ENCODE measurements at regions not wholly inside any gene's neighbourhood (a gene's known extent, or its start where the extent isn't known, plus 50 kb on each side); places are given as distances from the start of the nearest gene placed in this dataset.

DNA sequence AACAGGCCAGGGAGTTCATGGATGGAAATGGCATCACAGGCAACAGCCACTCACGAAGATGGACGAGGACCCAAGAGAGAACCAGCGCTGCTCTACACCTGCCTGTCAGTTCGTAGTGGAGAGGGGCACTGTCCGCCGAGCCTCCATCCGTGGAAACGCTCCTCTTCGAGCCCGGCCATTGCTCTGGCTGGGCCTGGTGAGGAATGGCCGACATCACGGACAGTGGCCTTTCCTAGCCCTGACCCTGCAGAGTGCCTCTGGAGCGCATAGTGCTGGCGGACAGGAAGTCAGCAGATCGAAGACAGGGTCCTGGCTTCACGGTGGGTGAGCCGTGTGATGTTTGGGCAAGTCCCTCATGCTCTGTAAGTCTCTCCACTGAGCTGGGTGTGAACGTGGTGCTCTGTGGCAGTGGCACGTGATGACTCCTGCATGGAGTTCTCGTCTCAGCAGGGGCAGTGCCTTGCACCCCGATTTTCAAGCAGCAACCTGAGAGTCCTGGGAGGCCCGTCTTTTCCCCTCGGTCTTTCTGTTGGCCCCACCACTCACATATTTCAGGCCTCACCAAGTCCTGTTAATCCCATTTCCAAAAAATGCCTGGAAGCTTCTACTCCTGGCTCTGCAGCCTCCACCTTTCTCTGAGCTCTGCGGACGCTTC, 214.4 kb downstream of the ERMARD start:
- no peak for DNase-seq (ENCODE audit: low read depth)

DNA sequence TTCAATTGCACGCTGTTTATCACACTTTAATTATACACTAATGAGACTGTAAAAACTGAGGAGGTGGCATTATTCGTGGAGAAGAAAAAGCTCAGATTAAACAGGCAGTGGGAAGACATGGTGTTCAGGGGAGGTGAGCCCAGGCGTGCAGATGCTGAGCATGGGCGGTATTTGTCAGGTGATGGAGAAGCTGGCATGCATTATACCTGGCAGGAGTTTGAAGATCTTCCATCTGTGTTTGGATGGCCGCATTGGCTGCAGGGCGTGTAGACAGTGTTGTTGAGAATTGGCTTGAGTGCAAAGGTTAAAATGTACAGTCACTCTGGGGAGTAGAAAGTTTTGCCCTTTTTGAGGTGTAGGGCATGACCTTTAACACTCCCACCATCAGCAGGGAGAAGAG, 213.8 kb downstream of the ERMARD start:
- no peak for DNase-seq (ENCODE audit: low read depth)

DNA sequence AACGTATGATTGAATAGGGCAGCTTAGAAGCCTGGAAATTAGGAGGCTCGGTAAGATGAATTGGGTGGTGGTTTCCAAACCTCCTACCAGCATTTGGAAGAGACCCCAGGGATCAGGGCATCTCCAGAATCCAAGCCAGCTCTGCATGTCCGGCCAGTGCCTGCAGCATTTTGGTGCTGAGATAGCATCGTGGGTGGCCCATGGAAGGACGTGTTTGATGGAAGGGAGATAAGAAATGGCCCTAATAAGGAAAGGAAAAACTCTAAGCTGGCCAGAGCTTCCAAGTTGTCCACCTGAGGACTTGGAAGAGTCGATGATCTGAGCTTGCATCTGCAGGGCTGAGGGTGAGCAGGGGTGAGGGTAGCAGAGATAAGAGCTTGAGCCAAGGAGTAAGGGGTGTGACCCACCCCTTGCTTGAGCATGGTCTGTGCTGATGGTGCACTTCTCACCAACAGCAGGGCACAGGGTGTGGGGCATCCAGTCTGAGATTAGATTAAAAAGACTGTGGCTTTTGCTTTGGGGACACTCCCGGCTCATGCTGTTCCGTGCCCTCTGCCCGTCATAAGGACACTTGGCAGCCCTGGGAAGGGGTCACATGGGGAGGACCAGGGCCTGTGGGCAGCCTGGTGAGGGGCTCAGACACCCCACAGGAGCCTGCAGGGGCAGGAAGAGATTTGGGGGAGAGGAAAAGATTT, 213.2 kb downstream of the ERMARD start:
- no peak for DNase-seq (ENCODE audit: low read depth)

DNA sequence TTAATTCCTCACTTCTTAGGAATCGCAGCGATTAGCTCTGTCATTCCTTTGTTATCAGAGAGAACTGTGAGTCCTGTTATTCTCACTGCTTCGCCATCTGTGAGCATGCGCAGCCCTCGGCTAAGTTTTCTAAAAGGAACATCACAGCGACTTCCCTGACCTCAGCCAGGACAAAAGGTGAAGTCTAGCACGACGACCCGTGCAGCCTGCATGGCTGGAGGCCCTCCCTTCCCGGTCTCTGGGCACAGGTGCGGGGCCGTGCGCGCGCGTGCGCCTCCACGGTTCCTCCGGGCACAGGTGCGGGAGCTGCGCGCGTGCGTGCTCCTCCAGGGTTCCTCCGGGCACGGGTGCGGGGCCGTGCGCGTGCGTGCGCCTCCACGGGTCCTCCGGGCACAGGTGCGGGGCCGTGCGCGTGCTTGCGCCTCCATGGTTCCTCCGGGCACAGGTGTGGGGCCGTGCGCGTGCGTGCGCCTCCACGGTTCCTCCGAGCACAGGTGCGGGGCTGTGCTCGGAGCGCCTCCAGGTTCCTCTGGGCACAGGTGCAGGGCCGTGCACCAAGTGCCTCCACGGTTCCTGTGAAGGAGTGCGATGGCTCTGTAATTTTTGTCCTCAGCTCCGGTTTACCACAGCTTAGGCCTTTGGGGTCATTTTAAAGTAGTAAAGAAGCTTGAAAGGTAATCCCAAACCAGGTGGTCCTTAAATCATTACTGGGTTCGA, 212.3 kb downstream of the ERMARD start:
- no peak for DNase-seq (ENCODE audit: low read depth)

DNA sequence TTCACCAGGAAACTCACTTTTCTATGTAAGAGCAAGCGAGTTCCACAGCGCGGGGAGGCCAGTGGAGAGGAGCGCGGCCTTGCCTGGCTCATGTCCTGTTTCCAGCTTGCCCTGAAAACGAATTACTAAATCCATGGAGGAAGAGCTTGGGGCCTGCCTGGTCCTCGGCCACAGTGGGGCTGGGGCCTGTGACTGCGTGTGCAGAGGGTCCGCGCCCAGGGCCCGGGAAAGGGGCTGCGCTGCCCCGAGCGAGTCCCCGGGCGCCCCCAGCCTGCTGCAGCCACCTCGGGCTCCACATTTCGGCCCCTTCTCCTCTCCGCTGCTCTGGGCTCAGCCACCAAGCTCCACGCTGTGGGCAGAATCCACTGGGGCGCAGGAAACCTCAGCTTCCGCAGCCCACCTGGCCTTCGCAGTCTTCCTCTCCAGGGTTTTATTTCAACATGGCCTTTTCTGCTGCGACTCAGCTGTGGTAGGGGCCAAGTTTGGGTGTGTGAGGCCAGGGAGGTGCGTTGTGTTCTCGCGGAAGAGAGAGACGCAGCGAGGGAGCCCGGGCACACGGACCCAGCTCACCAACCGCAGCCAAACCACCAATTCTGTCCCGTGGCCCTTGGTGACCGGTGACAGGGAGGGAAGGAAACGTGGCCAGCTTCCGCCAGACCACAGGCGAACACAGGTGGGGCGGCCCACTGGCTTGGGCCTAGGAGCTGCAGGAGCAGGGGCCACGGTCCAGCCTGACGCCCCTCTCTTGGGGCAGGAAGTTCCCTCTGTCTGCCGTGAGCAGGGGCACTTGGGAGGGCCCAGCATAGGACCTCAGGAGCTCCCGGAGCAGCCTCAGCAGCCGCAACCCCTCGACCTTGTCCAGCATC, 211.4 kb downstream of the ERMARD start:
- DNase-seq (ENCODE audit: low read depth) = no peak

DNA sequence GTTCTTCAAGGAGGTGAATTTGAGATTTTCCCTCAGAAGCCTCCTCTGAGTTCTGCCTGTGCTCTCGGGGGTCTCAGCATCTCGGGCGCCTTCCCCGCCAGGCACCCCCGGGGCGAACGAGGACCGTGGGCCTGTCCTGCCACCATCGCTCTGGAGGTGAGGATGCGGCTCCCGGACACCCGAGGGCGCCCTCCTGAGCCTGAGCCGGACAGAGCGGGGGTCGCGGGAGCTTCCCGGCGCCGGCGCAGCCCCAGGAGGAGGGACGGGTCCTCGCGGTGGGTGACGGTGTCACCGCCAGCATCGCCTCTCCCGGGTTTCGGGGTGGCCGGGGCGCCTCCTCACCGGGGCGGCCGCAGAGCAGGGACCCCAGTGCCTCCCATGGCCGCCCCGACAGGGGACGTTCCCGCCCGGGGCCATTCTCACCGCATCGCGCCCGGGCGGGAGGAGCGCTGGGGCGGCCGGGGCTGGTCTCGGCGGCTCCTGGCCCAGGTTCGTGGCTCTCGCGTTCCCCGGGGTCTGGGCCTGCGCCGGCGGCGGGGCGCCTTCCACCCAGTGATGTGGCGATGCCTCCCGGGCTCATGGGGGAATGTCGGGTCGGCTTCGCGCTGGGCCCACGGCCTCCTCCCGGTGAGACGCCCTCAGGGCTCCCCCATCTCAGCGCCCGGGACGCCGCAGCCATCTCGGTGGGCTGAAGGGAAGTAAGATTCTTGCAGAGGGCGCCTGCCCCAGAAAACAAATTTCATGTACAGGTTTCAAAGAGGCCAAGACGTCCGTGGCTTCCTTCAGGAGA, 210.5 kb downstream of the ERMARD start:
- no peak for DNase-seq (ENCODE audit: low read depth)

DNA sequence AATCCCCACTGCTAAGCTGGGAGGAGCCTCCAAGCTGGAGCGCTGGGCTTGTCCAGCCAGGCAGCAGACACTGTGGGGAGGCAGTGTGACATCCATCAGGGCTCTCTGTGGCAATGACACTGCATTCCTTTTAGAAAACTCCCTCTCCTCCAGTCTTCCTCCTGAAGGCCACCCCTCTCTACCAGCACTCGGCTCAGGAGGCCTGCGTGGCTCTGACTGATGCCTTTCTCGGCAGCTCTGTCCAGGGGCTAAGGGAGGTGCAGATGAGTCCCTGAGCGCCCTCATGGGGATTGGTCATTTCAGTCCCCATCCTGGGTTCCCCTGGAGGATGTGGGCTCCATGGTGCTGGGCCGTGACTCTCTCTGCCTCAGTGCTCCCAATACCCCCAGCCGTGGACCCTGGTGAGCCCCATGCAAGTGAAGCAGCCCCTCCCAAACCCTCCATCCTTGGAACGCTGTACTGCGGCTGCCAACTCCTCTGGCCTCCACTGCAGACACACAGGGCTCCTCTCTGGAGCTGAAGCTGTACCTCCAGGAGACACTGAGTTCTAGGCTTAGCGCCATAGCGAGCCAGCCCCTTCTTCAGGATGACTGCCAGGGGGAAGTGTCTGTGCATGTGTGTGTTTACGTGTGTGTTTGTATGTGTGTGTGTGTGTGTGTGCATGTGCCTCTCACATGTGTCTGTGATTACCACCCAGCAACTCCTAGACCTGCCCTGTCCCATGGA, 209.6 kb downstream of the ERMARD start:
- DNase-seq (ENCODE audit: low read depth) = no peak

DNA sequence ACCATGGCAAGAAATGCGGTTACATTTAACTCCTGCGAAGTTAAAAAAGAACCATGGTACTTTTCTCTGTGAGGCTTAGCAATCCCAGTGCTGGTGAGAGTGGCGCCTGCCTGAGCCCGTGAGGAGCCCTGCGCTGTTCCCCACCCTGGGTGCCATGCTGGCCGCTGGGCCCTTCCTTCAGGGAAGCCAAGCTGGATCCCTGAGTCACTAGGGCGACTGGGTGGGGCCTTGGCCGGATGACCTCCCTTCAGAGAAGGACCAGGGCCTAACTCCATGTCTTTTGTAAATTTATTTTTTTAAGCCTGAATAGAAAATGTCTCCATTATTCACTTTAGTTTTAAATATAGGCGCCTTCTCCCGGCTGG, 209.1 kb downstream of the ERMARD start:
- no peak for DNase-seq (ENCODE audit: low read depth)

DNA sequence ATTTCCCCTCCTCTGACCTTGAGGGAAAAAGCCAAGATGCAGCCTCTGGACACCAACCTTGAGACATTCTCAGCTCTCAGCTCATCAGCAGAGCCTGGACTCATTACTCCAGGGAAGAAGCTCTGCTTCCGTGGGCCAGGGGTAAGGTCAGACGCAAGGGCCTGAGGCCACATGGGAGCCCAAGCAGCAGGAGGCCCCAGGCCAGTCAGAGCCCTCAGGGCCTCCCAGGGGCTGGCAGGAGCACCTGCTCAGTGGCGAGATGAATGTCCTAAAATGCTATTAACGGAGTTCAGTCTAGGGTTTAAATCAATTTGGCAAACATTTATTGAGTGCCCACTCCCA, 208.6 kb downstream of the ERMARD start:
- no peak for DNase-seq (ENCODE audit: low read depth)

DNA sequence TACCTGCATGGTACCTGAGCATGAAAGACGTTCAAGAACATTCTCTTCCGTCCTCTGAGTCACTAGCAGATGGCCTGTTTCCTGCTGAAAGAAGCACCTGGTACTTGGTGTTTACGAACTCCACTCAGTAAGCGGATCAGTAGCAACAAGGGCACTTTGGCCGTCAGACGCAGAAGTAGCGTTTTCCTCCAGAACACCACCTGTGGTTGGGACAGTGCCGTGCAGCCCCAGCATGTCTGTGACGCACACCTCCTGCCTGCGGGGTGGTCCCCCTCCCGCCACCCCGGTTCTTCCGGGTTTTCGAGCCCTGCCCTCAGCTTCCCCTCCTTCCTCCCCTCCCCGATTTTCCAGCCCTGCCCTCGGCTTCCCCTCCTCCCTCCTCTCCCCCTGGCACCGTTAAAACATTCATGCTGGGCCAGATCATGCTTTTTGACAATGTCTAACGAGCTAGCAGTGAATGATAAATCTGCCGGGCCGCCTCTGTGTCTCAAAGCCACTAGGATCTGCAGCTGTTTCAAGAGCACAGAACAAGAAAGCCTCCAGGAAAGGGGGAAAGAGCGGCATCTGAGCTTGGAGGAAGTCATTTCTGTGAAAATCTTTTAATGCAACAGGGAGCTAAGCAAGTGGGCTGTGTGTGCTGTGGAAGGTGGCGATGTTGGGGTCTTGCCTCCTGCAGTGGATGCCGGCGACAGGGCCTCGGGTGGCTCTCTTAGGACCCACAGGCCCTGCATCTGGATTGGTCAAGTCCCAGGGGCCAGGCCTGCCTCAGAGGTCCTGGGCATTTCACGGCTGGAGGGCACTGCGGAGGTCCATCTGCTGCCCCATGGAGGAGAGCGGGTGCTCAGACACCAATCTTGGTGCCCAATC, 207.9 kb downstream of the ERMARD start:
- DNase-seq (ENCODE audit: low read depth) = no peak

DNA sequence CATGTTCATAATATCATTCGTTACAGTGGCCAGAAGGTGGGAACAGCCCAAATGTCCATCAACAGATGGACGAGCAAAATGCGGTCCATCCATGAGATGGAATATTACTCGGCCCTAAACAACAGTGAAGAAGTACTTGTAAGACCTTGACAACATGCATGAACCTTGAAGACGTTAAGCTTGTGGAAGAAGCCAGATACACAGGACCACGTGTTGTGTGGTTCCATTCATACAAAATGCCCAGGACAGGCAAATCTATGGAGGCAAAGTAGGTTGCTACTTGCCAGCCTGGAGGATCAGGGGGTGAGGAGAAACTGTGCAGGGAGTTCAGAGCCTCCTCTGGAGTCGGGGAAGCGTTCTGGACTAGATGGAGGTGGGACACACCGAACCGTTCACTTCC, 207.1 kb downstream of the ERMARD start:
- DNase-seq (ENCODE audit: low read depth) = no peak

DNA sequence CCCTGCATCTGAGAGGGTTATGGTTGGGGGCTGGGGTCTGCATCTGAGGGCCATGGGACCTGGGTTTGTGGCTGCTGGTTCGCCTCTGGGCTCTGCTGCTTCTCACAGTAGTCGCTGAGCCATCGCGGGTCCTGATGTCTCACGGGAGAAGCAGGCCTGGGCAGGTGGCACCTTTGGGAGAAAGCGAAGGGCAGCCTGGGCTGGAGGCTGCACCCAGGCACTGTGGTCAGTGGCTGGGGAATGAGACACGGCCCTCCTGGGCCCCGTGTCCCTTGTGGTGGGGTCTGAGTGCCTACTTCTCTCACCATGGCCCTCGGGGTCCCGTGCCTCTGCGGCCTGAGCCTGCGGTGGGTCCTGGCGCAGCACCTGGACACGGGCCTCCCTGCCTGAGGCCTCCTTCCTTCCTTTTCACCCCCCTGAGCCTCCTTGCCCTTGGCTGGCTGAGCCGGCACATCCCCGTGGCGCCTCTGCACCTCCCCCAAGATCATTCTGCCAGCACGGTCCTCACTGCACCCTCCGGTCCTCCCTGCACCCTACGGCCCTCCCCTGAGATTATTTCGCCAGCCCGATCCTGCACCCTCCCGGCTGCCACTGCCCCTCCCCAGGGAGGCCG, 206.0 kb downstream of the ERMARD start:
- no peak for DNase-seq (ENCODE audit: low read depth)

DNA sequence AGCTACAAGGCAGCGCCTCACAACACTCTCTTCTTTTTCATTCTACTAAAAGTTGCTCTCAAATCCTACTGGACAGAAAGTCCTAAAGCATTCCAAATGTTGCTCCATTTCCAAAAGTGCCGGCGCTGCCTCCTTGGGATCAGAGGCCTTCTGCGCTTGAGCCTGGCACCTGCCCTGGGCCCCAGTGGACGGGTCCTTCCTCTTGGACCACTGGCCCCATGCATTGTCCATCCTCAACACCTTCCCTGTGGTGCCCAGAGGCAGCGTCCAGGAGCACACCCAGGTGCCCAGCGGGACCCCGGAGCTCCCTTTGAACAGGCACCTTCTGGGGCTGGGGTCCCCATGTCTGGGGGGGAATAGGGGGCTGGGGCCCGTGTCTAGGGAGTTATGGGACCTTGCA, 205.2 kb downstream of the ERMARD start:
- DNase-seq (ENCODE audit: low read depth) = no peak

DNA sequence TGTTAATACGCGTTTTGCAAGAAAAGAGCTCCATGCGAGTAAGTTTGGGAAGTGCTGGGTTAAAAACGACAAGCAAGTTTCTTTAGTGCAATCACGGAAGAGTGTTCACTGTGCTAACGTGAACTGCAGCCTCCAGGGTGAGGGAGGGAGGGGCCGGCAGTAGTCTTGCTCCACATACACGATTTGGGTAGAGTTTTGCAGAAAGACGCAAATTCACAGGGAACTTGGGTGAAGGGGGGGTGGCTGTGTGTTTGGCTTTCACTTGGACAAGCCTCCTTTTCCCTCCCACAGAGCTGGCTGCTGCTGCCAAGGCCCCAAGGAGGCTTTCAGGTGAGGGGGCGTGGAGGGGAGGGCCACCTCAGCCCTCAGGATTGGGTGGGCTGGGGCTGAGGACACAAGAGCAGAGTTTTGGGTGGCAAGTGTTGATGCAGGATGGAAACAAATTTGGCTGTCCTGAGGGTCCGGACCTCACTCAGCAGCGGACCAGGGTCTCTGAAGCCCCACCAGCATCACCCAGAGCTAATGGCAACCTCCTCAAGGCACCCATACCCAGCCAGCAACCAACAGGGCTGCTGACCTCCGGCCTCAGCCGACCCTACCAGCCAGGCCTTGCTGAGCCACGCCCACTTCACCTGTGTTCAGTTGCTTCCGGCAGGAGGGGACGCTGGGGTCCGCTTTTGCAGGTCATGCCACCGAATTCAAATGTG, 204.5 kb downstream of the ERMARD start:
- DNase-seq (ENCODE audit: low read depth) = no peak

DNA sequence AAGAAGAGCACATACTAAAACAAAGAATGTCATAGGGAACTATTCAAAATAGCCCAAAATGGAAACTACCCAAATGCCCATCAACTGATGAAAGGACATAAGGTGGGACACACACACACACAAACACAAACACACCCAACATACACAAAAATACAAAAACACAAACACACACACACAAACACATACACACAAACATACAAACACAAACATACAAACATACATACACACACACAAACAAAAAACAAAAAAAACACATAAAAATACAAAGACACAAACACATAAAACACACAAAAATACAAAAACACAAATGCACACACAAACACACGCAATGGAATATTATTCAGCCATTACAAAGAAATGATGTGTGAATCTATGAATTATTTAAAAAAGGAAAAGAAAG, 203.6 kb downstream of the ERMARD start:
- DNase-seq (ENCODE audit: low read depth) = no peak

DNA sequence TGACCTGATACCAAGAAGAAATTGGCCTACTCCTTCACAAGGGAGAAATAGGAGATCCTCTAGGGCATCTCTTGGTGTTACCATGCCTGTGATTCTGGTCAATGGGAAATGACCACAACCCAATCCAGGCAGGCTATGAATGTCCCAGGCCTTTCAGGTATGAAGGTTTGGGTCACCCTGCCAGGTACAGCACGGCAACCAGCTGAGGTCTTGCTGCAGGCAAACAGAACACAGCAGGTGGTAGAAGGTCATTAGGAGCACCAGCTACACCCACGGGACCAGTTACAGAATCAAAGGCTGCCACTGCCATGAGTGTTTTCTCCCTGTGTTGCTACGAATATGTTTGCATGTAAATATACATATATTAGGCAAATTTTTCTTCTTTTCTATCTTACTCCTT, 202.3 kb downstream of the ERMARD start:
- no peak for DNase-seq (ENCODE audit: low read depth)

DNA sequence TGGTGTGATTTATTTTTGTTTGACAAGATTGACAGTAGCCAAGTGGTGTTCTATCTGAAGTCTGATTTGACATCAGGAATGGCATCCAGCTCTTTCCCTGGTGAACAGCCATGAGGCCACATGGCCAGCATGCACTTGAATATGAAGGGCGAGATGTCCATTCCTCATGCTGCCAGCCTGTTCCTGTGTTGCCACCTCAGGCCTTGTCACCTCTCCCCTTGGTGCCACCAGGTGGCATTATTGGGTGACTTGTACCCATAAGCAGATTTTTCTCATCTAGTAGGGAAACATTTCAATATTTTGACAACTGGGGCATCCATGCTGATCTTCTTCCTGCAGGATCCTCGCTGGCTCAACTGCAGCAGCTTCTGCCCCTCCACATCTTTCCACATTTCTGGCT, 199.1 kb downstream of the ERMARD start:
- DNase-seq (ENCODE audit: low read depth) = no peak

DNA sequence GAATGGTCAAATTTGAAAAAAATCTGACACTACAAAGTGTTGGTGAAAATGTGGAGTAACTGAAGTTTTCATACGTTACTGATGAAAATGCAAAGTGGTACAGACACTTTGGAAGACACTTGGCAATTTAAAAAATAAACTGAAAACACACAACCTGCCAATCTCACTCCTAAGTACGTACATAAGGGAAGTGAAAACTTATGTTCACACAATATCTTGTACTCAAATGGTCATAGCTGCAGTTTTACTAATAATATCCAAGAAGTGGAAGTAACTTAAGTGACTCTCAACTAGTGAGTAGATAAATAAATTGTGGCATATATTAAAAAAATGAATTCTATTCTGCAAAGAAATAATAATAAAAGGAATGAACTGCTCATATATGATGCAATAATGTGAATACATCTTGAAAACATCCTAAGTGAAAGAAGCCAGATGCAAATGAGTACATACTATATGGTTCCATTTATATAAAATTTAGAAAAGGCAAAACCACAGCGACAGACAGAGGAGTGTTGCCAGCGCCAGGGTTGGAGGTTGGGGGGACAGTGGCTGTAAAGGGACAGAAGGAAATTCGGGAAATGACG, 198.2 kb downstream of the ERMARD start:
- no peak for DNase-seq (ENCODE audit: low read depth)

DNA sequence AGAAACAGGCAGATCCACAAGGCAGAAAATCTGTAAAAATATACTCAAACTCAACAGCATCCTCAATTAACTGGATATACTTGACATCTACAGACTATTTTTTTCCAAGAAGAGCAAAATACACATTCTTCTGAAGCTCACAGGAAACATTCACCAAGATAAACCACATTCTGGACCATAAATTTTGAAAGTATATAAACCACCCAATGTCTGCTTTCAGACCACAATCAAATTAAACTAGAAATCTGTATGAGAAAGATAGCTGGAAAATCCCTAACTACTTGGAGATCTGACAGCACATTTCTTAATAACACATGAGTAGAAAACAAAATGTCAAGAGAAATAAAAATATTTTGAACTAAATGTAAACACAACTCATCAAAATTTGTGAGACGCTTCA, 195.5 kb downstream of the ERMARD start:
- no peak for DNase-seq (ENCODE audit: low read depth)
